Fibroblast of lung (primary cell): ENCODE measurements at regions not wholly inside any gene's neighbourhood (a gene's known extent, or its start where the extent isn't known, plus 50 kb on each side); places are given as distances from the start of the nearest gene placed in this dataset.

Source experiments
- DNase-seq, 2 donors: peaks; one replicate each; pipeline versions ENCODE4 v3.0.0 to v3.0.0-alpha.2; 2010; ENCODE audit warnings: low read depth in 2 of 2
- H2AFZ ChIP-seq: 2 replicates; pipeline ENCODE4 v1.5.1; 2012; ENCODE audit warnings: low read length, control low read depth, inconsistent platforms
- H3K27ac ChIP-seq: 2 replicates; pipeline ENCODE4 v1.5.1; 2011; ENCODE audit warnings: low read length, control low read depth; ENCODE audit not compliant: insufficient read depth
- H3K27me3 ChIP-seq: 2 replicates; pipeline ENCODE4 v1.5.1; 2011; ENCODE audit warnings: mild to moderate bottlenecking, low read length; ENCODE audit not compliant: control insufficient read depth, insufficient read depth
- H3K36me3 ChIP-seq: 2 replicates; pipeline ENCODE4 v1.5.1; 2011; ENCODE audit warnings: low read length; ENCODE audit not compliant: control insufficient read depth, insufficient read depth
- H3K4me1 ChIP-seq: 2 replicates; pipeline ENCODE4 v1.5.1; 2011; ENCODE audit warnings: low read length; ENCODE audit not compliant: control insufficient read depth, insufficient read depth; ENCODE audit errors: extremely low read depth
- H3K4me2 ChIP-seq: 2 replicates; pipeline ENCODE4 v1.5.1; 2011; ENCODE audit warnings: low read length, control low read depth; ENCODE audit not compliant: insufficient read depth; ENCODE audit errors: extremely low read depth
- H3K4me3 ChIP-seq, 4 experiments: fragments of 200-600 bp in 1 of 4; sonication (generic) in 1 of 4; replicated peaks in 1 of 4; 2 replicates each; pipeline ENCODE4 v1.5.1; 2011 to 2016; ENCODE audit warnings: low read length in 4 of 4, low read depth in 3 of 4, mild to moderate bottlenecking in 3 of 4, control low read depth in 2 of 4, inconsistent platforms in 1 of 4, mixed read lengths in 1 of 4; ENCODE audit not compliant: insufficient read depth in 1 of 4; ENCODE audit errors: control extremely low read depth in 1 of 4
- H3K79me2 ChIP-seq: 2 replicates; pipeline ENCODE4 v1.5.1; 2012; ENCODE audit warnings: mild to moderate bottlenecking, low read length, inconsistent platforms; ENCODE audit not compliant: control insufficient read depth, insufficient read depth
- H3K9ac ChIP-seq: 2 replicates; pipeline ENCODE4 v1.5.1; 2011; ENCODE audit warnings: mild to moderate bottlenecking, low read length, control low read depth; ENCODE audit not compliant: insufficient read depth
- H3K9me3 ChIP-seq: 2 replicates; pipeline ENCODE4 v1.5.1; 2012; ENCODE audit warnings: low read depth, low read length; ENCODE audit not compliant: control insufficient read depth, insufficient read depth
- H4K20me1 ChIP-seq: 2 replicates; pipeline ENCODE4 v1.5.1; 2011; ENCODE audit warnings: low read length; ENCODE audit not compliant: control insufficient read depth, insufficient read depth; ENCODE audit errors: extremely low read depth
- CTCF ChIP-seq, 2 donors: IDR thresholded peaks in 1 of 2; conservative IDR thresholded peaks in 1 of 2; 1 replicate in 1 of 2; 2 replicates in 1 of 2; pipeline ENCODE4 v1.5.1; 2011 to 2012; ENCODE audit warnings: low read length in 2 of 2, control low read depth in 1 of 2, inconsistent platforms in 1 of 2, low read depth in 1 of 2, mild to moderate bottlenecking in 1 of 2
- EZH2 ChIP-seq: IDR thresholded peaks from 2 replicates; pipeline ENCODE4 v1.5.1; 2012; ENCODE audit warnings: low read length, control low read depth, mild to moderate bottlenecking; ENCODE audit errors: missing control alignments

GRCh38 chr6:26180346-26180745 lies 93.1 kb downstream of the HFE start:
- no peak overlapping the region for H2AFZ ChIP-seq
- H3K4me3 ChIP-seq, result no peak overlapping the region
- no peak overlapping the region for H3K4me2 ChIP-seq
- no peak for TF ChIP-seq EZH2
- no peak for TF ChIP-seq CTCF (conservative IDR thresholded peaks at IDR 0.05 in 1 of 2, IDR thresholded peaks at IDR 0.05 in 1 of 2; ENCODE audit: low read depth in 1 of 2, low read length in 2 of 2)
- no peaks in the 10 kb centered on the region for H3K36me3 ChIP-seq
- H4K20me1 ChIP-seq, result no peaks in the 10 kb centered on the region
- H3K27ac ChIP-seq, result no peak overlapping the region
- DNase-seq, result no peak
- no peaks in the 10 kb centered on the region for H3K9me3 ChIP-seq
- H3K27me3 ChIP-seq, result no peaks in the 10 kb centered on the region
- no peak overlapping the region for H3K9ac ChIP-seq
- no peaks in the 10 kb centered on the region for H3K79me2 ChIP-seq
- no peaks in the 10 kb centered on the region for H3K4me1 ChIP-seq

- Histone ChIP-seq H3K27ac (peak overlapping the region; percentile 33), H3K4me1 (no peaks in the 10 kb centered on the region), H3K36me3 (no peaks in the 10 kb centered on the region), H3K79me2 (no peaks in the 10 kb centered on the region), H3K4me3 (peak overlapping the region in 2 of 4 experiments; percentile 47 to 63), H3K9ac (no peak overlapping the region), H4K20me1 (no peaks in the 10 kb centered on the region), H3K9me3 (no peaks in the 10 kb centered on the region), H3K4me2 (peak overlapping the region; percentile 83), H3K27me3 (no peaks in the 10 kb centered on the region), H2AFZ (peak overlapping the region; percentile 61)
- no peak for DNase-seq
- TF ChIP-seq CTCF (conservative IDR thresholded peaks at IDR 0.05 in 1 of 2, IDR thresholded peaks at IDR 0.05 in 1 of 2; ENCODE audit: low read depth in 1 of 2, low read length in 2 of 2), result no peak
- no peak for TF ChIP-seq EZH2
Observed at GRCh38 chr6:26183237-26183580, 96.0 kb downstream of the HFE start.

GRCh38 chr6:26183581-26184366 lies 96.5 kb downstream of the HFE start:
- H3K4me2 ChIP-seq, result peak overlapping the region; percentile 83
- H3K9me3 ChIP-seq, result no peaks in the 10 kb centered on the region
- no peaks in the 10 kb centered on the region for H3K36me3 ChIP-seq
- TF ChIP-seq CTCF (conservative IDR thresholded peaks at IDR 0.05 in 1 of 2, IDR thresholded peaks at IDR 0.05 in 1 of 2; ENCODE audit: low read depth in 1 of 2, low read length in 2 of 2) (no peak), EZH2 (no peak)
- no peaks in the 10 kb centered on the region for H3K27me3 ChIP-seq
- H3K4me3 ChIP-seq, result peak overlapping the region; percentile 26 to 63 (median 44)
- no peaks in the 10 kb centered on the region for H3K4me1 ChIP-seq
- DNase-seq, result peak; percentile 91 to 95
- H3K9ac ChIP-seq, result no peak overlapping the region
- H4K20me1 ChIP-seq, result no peaks in the 10 kb centered on the region
- peak overlapping the region; percentile 49 for H2AFZ ChIP-seq
- H3K27ac ChIP-seq, result peak overlapping the region; percentile 68
- no peaks in the 10 kb centered on the region for H3K79me2 ChIP-seq
